Gastrocnemius medialis (tissue), 4 donors: ENCODE measurements at regions not wholly inside any gene's neighbourhood (a gene's known extent, or its start where the extent isn't known, plus 50 kb on each side); places are given as distances from the start of the nearest gene placed in this dataset.

ENCODE experiments used
- CTCF ChIP-seq, 5 experiments: fragments of 450-650 bp in 3 of 5; fragments of 200-600 bp in 2 of 5; sonication (generic) in 2 of 5; IDR thresholded peaks in 4 of 5; conservative IDR thresholded peaks in 1 of 5; 1 replicate in 4 of 5; 2 replicates in 1 of 5; pipeline ENCODE4 v1.5.1; 2016 to 2019; ENCODE audit warnings: antibody characterized with exemption in 5 of 5, mild to moderate bottlenecking in 3 of 5, moderate library complexity in 3 of 5
- POLR2A ChIP-seq, 2 donors: fragments of 450-650 bp; IDR thresholded peaks; one replicate each; pipeline ENCODE4 v1.6.1; 2017; ENCODE audit warnings: antibody characterized with exemption in 2 of 2, mild to moderate bottlenecking in 2 of 2, moderate library complexity in 2 of 2

GRCh38 chr11:120023120-120023519, 114.8 kb downstream of the TRIM29 start:
- TF ChIP-seq CTCF (IDR thresholded peaks at IDR 0.05 in 4 of 5, conservative IDR thresholded peaks at IDR 0.05 in 1 of 5): no peak
- TF ChIP-seq POLR2A (IDR thresholded peaks at IDR 0.05): no peak
